ENCODE measurements at regions not wholly inside any gene's neighbourhood (a gene's known extent, or its start where the extent isn't known, plus 50 kb on each side); places are given as distances from the start of the nearest gene placed in this dataset.

- DNase-seq: no peak
Measured at GRCh38 chr1:201711811-201712210, 117.1 kb upstream of the IPO9 start.

GRCh38 chr1:201712387-201713085, 116.4 kb upstream of the IPO9 start:
- no peak for DNase-seq

GRCh38 chr1:201713086-201713810, 115.7 kb upstream of the IPO9 start:
- no peak for DNase-seq

GRCh38 chr1:201714542-201715329, 114.2 kb upstream of the IPO9 start:
- DNase-seq: no peak

GRCh38 chr1:201715351-201715750, 113.6 kb upstream of the IPO9 start:
- DNase-seq: no peak

GRCh38 chr1:201715801-201716741, 112.9 kb upstream of the IPO9 start:
- DNase-seq: no peak

- DNase-seq: no peak
Measured at GRCh38 chr1:201716742-201717135, 112.2 kb upstream of the IPO9 start.

GRCh38 chr1:201717286-201717685, 111.7 kb upstream of the IPO9 start:
- no peak for DNase-seq

- no peak for DNase-seq
Measured at GRCh38 chr1:201718346-201719202, 110.4 kb upstream of the IPO9 start.

GRCh38 chr1:201719812-201720521, 109.0 kb upstream of the IPO9 start:
- peak; percentile 53 for DNase-seq

- DNase-seq: no peak
Measured at GRCh38 chr1:201720522-201720844, 108.5 kb upstream of the IPO9 start.

GRCh38 chr1:201721082-201722049, 107.6 kb upstream of the IPO9 start:
- peak; percentile 65 for DNase-seq

GRCh38 chr1:201724039-201724765, 104.8 kb upstream of the IPO9 start:
- no peak for DNase-seq

GRCh38 chr1:201724766-201725118, 104.2 kb upstream of the IPO9 start:
- DNase-seq: no peak

- DNase-seq: peak; percentile 51
Measured at GRCh38 chr1:201726700-201727099, 102.3 kb upstream of the IPO9 start.

GRCh38 chr1:201728731-201729130, 100.2 kb upstream of the IPO9 start:
- peak; percentile 30 for DNase-seq

- no peak for DNase-seq
Measured at GRCh38 chr1:201729973-201730608, 98.9 kb upstream of the IPO9 start.

GRCh38 chr1:201730611-201731010, 98.3 kb upstream of the IPO9 start:
- no peak for DNase-seq

GRCh38 chr1:201731142-201731541, 97.8 kb upstream of the IPO9 start:
- no peak for DNase-seq

Data from NCI-H82 (cell line).